ENCODE measurements at regions not wholly inside any gene's neighbourhood (a gene's known extent, or its start where the extent isn't known, plus 50 kb on each side); places are given as distances from the start of the nearest gene placed in this dataset.

GRCh38 chr5:107313921-107314320 is 356.8 kb downstream of the EFNA5 start:
- Histone ChIP-seq H3K36me3 (ENCODE audit: insufficient read depth in 1 of 2, low read depth in 1 of 2) (no peaks in the 10 kb centered on the region), H3K27me3 (ENCODE audit: insufficient read depth in 3 of 3, low read length in 2 of 3) (no peaks in the 10 kb centered on the region), H3K27ac (no peak overlapping the region), H3K4me3 (no peak overlapping the region), H3K9me3 (no peaks in the 10 kb centered on the region), H3K4me1 (no peaks in the 10 kb centered on the region)
- DNase-seq (no peak), ATAC-seq (no peak)
- intact Hi-C loops (cut with DNase I) = no loop called here
- 56 to 67% (median 63%) methylated on average over 3 of the region's 3 CpGs for WGBS, 3 donors
- TF ChIP-seq CTCF (IDR thresholded peaks at IDR 0.05) = no peak

- no peaks in the 10 kb centered on the region for H3K4me1 ChIP-seq
- H3K36me3 ChIP-seq (ENCODE audit: insufficient read depth in 1 of 2, low read depth in 1 of 2) = no peaks in the 10 kb centered on the region
- no peak overlapping the region for H3K27ac ChIP-seq
- TF ChIP-seq CTCF (IDR thresholded peaks at IDR 0.05) = no peak
- ATAC-seq = no peak
- no peak for DNase-seq
- H3K4me3 ChIP-seq = no peak overlapping the region
- H3K27me3 ChIP-seq (ENCODE audit: insufficient read depth in 3 of 3, low read length in 2 of 3) = no peaks in the 10 kb centered on the region
- no peaks in the 10 kb centered on the region for H3K9me3 ChIP-seq
- WGBS, 3 donors = 87 to 91% (median 87%) methylated on average over 3 of the region's 3 CpGs
- intact Hi-C loops (cut with DNase I) = no loop called here
Observed at GRCh38 chr5:107313098-107313497, 357.6 kb downstream of the EFNA5 start.

GRCh38 chr5:107310181-107310580 is 360.6 kb downstream of the EFNA5 start:
- Histone ChIP-seq H3K27ac (no peak overlapping the region), H3K36me3 (ENCODE audit: insufficient read depth in 1 of 2, low read depth in 1 of 2) (no peaks in the 10 kb centered on the region), H3K4me1 (no peaks in the 10 kb centered on the region), H3K27me3 (ENCODE audit: insufficient read depth in 3 of 3, low read length in 2 of 3) (no peaks in the 10 kb centered on the region), H3K4me3 (no peak overlapping the region), H3K9me3 (no peaks in the 10 kb centered on the region)
- ATAC-seq = no peak
- no peak for TF ChIP-seq CTCF (IDR thresholded peaks at IDR 0.05)
- intact Hi-C loops (cut with DNase I) = no loop called here
- WGBS, 3 donors = 63 to 78% (median 78%) methylated on average over 1 of the region's 1 CpG
- no peak for DNase-seq

- H3K9me3 ChIP-seq = no peaks in the 10 kb centered on the region
- no peak for TF ChIP-seq CTCF (IDR thresholded peaks at IDR 0.05)
- intact Hi-C loops (cut with DNase I) = no loop called here
- H3K36me3 ChIP-seq (ENCODE audit: insufficient read depth in 1 of 2, low read depth in 1 of 2) = no peaks in the 10 kb centered on the region
- H3K27ac ChIP-seq = no peak overlapping the region
- DNase-seq (no peak), ATAC-seq (peak in 1 of 4 donors; percentile 30)
- no peaks in the 10 kb centered on the region for H3K4me1 ChIP-seq
- 86 to 92% (median 88%) methylated on average over 3 of the region's 3 CpGs for WGBS, 3 donors
- H3K27me3 ChIP-seq (ENCODE audit: insufficient read depth in 3 of 3, low read length in 2 of 3) = no peaks in the 10 kb centered on the region
- no peak overlapping the region for H3K4me3 ChIP-seq
Observed at GRCh38 chr5:107306594-107306993, 364.1 kb downstream of the EFNA5 start.

GRCh38 chr5:107306002-107306401 is 364.7 kb downstream of the EFNA5 start:
- ATAC-seq (no peak), DNase-seq (no peak)
- TF ChIP-seq CTCF (IDR thresholded peaks at IDR 0.05) = no peak
- Histone ChIP-seq H3K27me3 (ENCODE audit: insufficient read depth in 3 of 3, low read length in 2 of 3) (no peaks in the 10 kb centered on the region), H3K4me3 (no peak overlapping the region), H3K9me3 (no peaks in the 10 kb centered on the region), H3K4me1 (no peaks in the 10 kb centered on the region), H3K27ac (no peak overlapping the region), H3K36me3 (ENCODE audit: insufficient read depth in 1 of 2, low read depth in 1 of 2) (no peaks in the 10 kb centered on the region)
- intact Hi-C loops (cut with DNase I) = no loop called here
- 89 to 92% (median 92%) methylated on average over 3 of the region's 3 CpGs for WGBS, 3 donors
